HG03097 (cell line): ENCODE measurements at regions not wholly inside any gene's neighbourhood (a gene's known extent, or its start where the extent isn't known, plus 50 kb on each side); places are given as distances from the start of the nearest gene placed in this dataset.
"Not testable (repeated sequence)": the region's sequence is repeated elsewhere in the genome, so short reads cannot be mapped to it uniquely, and the experiment has no call there.

Experiments
- ATAC-seq: cut with Tn5 transposase; IDR thresholded peaks from one replicate; pipeline ENCODE4 v1.9.1; 2021; ENCODE audit not compliant: unreplicated experiment, low FRiP score

GRCh38 chr7:32765649-32766251, 125.8 kb downstream of the KBTBD2 start:
- not testable (repeated sequence) for ATAC-seq

GRCh38 chr7:32765185-32765584, 126.4 kb downstream of the KBTBD2 start:
- no peak for ATAC-seq

- ATAC-seq: no peak
These were observed 128.7 kb downstream of the KBTBD2 start for GRCh38 chr7:32762925-32763293.

- ATAC-seq: not testable (repeated sequence)
These were observed 129.2 kb downstream of the KBTBD2 start for GRCh38 chr7:32762206-32762924.

- ATAC-seq: no peak
These were observed 129.9 kb downstream of the KBTBD2 start for GRCh38 chr7:32761451-32762205.

- ATAC-seq: not testable (repeated sequence)
These were observed 130.8 kb downstream of the KBTBD2 start for GRCh38 chr7:32760755-32761154.

GRCh38 chr7:32759859-32760258, 131.7 kb downstream of the KBTBD2 start:
- ATAC-seq: not testable (repeated sequence)

GRCh38 chr7:32753872-32754271, 137.7 kb downstream of the KBTBD2 start:
- ATAC-seq: not testable (repeated sequence)

GRCh38 chr7:32748337-32748736, 143.2 kb downstream of the KBTBD2 start:
- ATAC-seq: not testable (repeated sequence)

GRCh38 chr7:32747443-32748148, 144.0 kb downstream of the KBTBD2 start:
- not testable (repeated sequence) for ATAC-seq

GRCh38 chr7:32741853-32742476, 149.6 kb downstream of the KBTBD2 start:
- not testable (repeated sequence) for ATAC-seq

GRCh38 chr7:32739749-32740148, 151.8 kb downstream of the KBTBD2 start:
- not testable (repeated sequence) for ATAC-seq

GRCh38 chr7:32738390-32738789, 153.2 kb downstream of the KBTBD2 start:
- ATAC-seq: not testable (repeated sequence)

GRCh38 chr7:32732767-32733166, 158.8 kb downstream of the KBTBD2 start:
- not testable (repeated sequence) for ATAC-seq

- ATAC-seq: not testable (repeated sequence)
These were observed 162.3 kb downstream of the KBTBD2 start for GRCh38 chr7:32729335-32729675.

GRCh38 chr7:32728412-32729334, 162.9 kb downstream of the KBTBD2 start:
- ATAC-seq: peak; percentile 67

- ATAC-seq: peak; percentile 56
These were observed 163.8 kb downstream of the KBTBD2 start for GRCh38 chr7:32727483-32728411.

- not testable (repeated sequence) for ATAC-seq
These were observed 168.7 kb downstream of the KBTBD2 start for GRCh38 chr7:32722837-32723236.
